PC-9 (cell line): ENCODE measurements at regions not wholly inside any gene's neighbourhood (a gene's known extent, or its start where the extent isn't known, plus 50 kb on each side); places are given as distances from the start of the nearest gene placed in this dataset.

Experiments used
- BruUV-seq: library from RNA; stranded (reverse); fragments of 400-500 nt; replicated peaks from 2 replicates; lab custom pipeline; 2021; lab: Mats Ljungman, UMichigan
- CTCF ChIA-PET: fragments of 300-600 bp; sonication (Branson Sonifier 250); formaldehyde crosslinking; loops from one replicate; lab custom pipeline; 2022; ENCODE audit warnings: antibody characterized with exemption; lab: Charles Lee
- POLR2A ChIA-PET: fragments of 300-600 bp; sonication (Branson Sonifier 250); formaldehyde crosslinking; loops from one replicate; lab custom pipeline; 2022; ENCODE audit warnings: antibody characterized with exemption; ENCODE audit not compliant: unreplicated experiment; lab: Charles Lee
- DNase-seq, 2 experiments: peaks; one replicate each; pipeline versions ENCODE4 v3.0.0 to v3.0.0-alpha.2; 2015 to 2022; ENCODE audit warnings: mixed read lengths in 1 of 2
- H2AFZ ChIP-seq: fragments of 200-600 bp; sonication (generic); 2 replicates; pipeline ENCODE4 v1.8.1; 2017; ENCODE audit warnings: antibody characterized with exemption
- H3F3A ChIP-seq: fragments of 200-600 bp; sonication (generic); 2 replicates; pipeline ENCODE4 v1.8.1; 2017; ENCODE audit warnings: antibody characterized with exemption, mild to moderate bottlenecking, low read depth; ENCODE audit not compliant: insufficient read depth
- H3K27ac ChIP-seq: fragments of 200-600 bp; sonication (generic); 2 replicates; pipeline ENCODE4 v1.6.1; 2016; ENCODE audit warnings: mixed run types
- H3K27me3 ChIP-seq: fragments of 200-600 bp; sonication (generic); 2 replicates; pipeline ENCODE4 v1.6.1; 2016; ENCODE audit warnings: low read depth, mixed run types; ENCODE audit not compliant: insufficient read depth
- H3K36me3 ChIP-seq: fragments of 200-600 bp; sonication (generic); 2 replicates; pipeline ENCODE4 v1.6.1; 2016; ENCODE audit warnings: low read depth, mixed run types
- H3K4me1 ChIP-seq: fragments of 200-600 bp; sonication (generic); replicated peaks from 2 replicates; pipeline ENCODE4 v1.6.1; 2016; ENCODE audit warnings: mixed run types; ENCODE audit not compliant: insufficient read depth
- H3K4me2 ChIP-seq: fragments of 200-600 bp; sonication (generic); 2 replicates; pipeline ENCODE4 v1.6.1; 2017; ENCODE audit warnings: mixed run types
- H3K4me3 ChIP-seq: fragments of 200-600 bp; sonication (generic); 2 replicates; pipeline ENCODE4 v1.6.1; 2016; ENCODE audit warnings: mixed run types
- H3K79me2 ChIP-seq: fragments of 200-600 bp; sonication (generic); 2 replicates; pipeline ENCODE4 v1.6.1; 2017; ENCODE audit warnings: low read depth, mixed run types
- H3K9me2 ChIP-seq: fragments of 200-600 bp; sonication (generic); 2 replicates; pipeline ENCODE4 v1.8.1; 2017; ENCODE audit warnings: mild to moderate bottlenecking; ENCODE audit not compliant: insufficient read depth
- H3K9me3 ChIP-seq: fragments of 200-600 bp; sonication (generic); 2 replicates; pipeline ENCODE4 v1.8.1; 2016; ENCODE audit warnings: low read depth; ENCODE audit not compliant: insufficient read depth
- H4K20me1 ChIP-seq: fragments of 200-600 bp; sonication (generic); 2 replicates; pipeline ENCODE4 v1.8.1; 2017; ENCODE audit not compliant: insufficient read depth
- CTCF ChIP-seq: fragments of 200-600 bp; sonication (generic); conservative IDR thresholded peaks from 2 replicates; pipeline ENCODE4 v1.6.1; 2017; ENCODE audit warnings: mixed run types, antibody characterized with exemption, mild to moderate bottlenecking, moderate library complexity
- EZH2 ChIP-seq: fragments of 200-600 bp; sonication (generic); IDR thresholded peaks from 2 replicates; pipeline ENCODE4 v1.8.0; 2017; ENCODE audit warnings: antibody characterized with exemption, low read depth
- intact Hi-C: fragments of 100-400 bp; cut with micrococcal nuclease; formaldehyde crosslinking; loops from one replicate; pipeline ENCODE4 v1.10.0; 2022; ENCODE audit not compliant: unreplicated experiment

GRCh38 chr14:29262979-29263378 lies 496.4 kb downstream of the FOXG1 start:
- Histone ChIP-seq H3K4me1 (no peaks in the 10 kb centered on the region), H2AFZ (no peak overlapping the region), H3K9me3 (no peaks in the 10 kb centered on the region), H3K79me2 (no peaks in the 10 kb centered on the region), H3K9me2 (no peaks in the 10 kb centered on the region), H3K27ac (no peak overlapping the region), H3F3A (no peaks in the 10 kb centered on the region), H4K20me1 (no peaks in the 10 kb centered on the region), H3K4me3 (no peak overlapping the region), H3K27me3 (no peaks in the 10 kb centered on the region), H3K4me2 (no peak overlapping the region), H3K36me3 (no peaks in the 10 kb centered on the region)
- no peak for TF ChIP-seq EZH2
- DNase-seq: no peak
- CTCF ChIA-PET: no interaction called here
- POLR2A ChIA-PET: no interaction called here
- BruUV-seq: no TSS peak
- intact Hi-C loops: no loop called here

GRCh38 chr14:29264865-29265264 lies 498.3 kb downstream of the FOXG1 start:
- intact Hi-C loops: no loop called here
- Histone ChIP-seq H3K79me2 (no peaks in the 10 kb centered on the region), H3K4me2 (no peak overlapping the region), H3K27me3 (no peaks in the 10 kb centered on the region), H3F3A (no peaks in the 10 kb centered on the region), H4K20me1 (no peaks in the 10 kb centered on the region), H3K9me3 (no peaks in the 10 kb centered on the region), H3K4me3 (no peak overlapping the region), H3K4me1 (no peaks in the 10 kb centered on the region), H3K36me3 (no peaks in the 10 kb centered on the region), H2AFZ (no peak overlapping the region), H3K9me2 (no peaks in the 10 kb centered on the region), H3K27ac (no peak overlapping the region)
- DNase-seq: no peak
- POLR2A ChIA-PET: no interaction called here
- TF ChIP-seq CTCF: no peak
- CTCF ChIA-PET: no interaction called here
- no TSS peak for BruUV-seq

GRCh38 chr14:29265852-29266251 lies 499.3 kb downstream of the FOXG1 start:
- TF ChIP-seq EZH2: no peak
- TF ChIP-seq CTCF: no peak
- Histone ChIP-seq H3F3A (no peaks in the 10 kb centered on the region), H3K4me1 (no peaks in the 10 kb centered on the region), H3K27ac (no peak overlapping the region), H3K36me3 (no peaks in the 10 kb centered on the region), H2AFZ (no peak overlapping the region), H3K4me3 (no peak overlapping the region), H3K4me2 (no peak overlapping the region), H4K20me1 (no peaks in the 10 kb centered on the region), H3K27me3 (no peaks in the 10 kb centered on the region), H3K79me2 (no peaks in the 10 kb centered on the region), H3K9me2 (no peaks in the 10 kb centered on the region), H3K9me3 (no peaks in the 10 kb centered on the region)
- no TSS peak for BruUV-seq
- CTCF ChIA-PET: no interaction called here
- no peak for DNase-seq
- POLR2A ChIA-PET: no interaction called here
- intact Hi-C loops: no loop called here

- H3K4me1 ChIP-seq: no peaks in the 10 kb centered on the region
- intact Hi-C loops: no loop called here
These were observed 505.1 kb downstream of the FOXG1 start for GRCh38 chr14:29271669-29272068.

More at GRCh38 chr14:29271669-29272068, 505.1 kb downstream of the FOXG1 start:
- no peaks in the 10 kb centered on the region for H3K36me3 ChIP-seq
- H3K4me3 ChIP-seq: no peak overlapping the region
- no peaks in the 10 kb centered on the region for H3K27me3 ChIP-seq
- no peaks in the 10 kb centered on the region for H3K9me3 ChIP-seq
- BruUV-seq: no TSS peak
- TF ChIP-seq CTCF (no peak), EZH2 (no peak)
- no peaks in the 10 kb centered on the region for H3K79me2 ChIP-seq
- no peak for DNase-seq
- no peak overlapping the region for H3K4me2 ChIP-seq
- H2AFZ ChIP-seq: no peak overlapping the region
- H3F3A ChIP-seq: no peaks in the 10 kb centered on the region
- ChIA-PET CTCF (no interaction called here), POLR2A (no interaction called here)
- no peaks in the 10 kb centered on the region for H4K20me1 ChIP-seq
- no peak overlapping the region for H3K27ac ChIP-seq
- no peaks in the 10 kb centered on the region for H3K9me2 ChIP-seq
